ENCODE measurements at regions not wholly inside any gene's neighbourhood (a gene's known extent, or its start where the extent isn't known, plus 50 kb on each side); places are given as distances from the start of the nearest gene placed in this dataset.

DNA sequence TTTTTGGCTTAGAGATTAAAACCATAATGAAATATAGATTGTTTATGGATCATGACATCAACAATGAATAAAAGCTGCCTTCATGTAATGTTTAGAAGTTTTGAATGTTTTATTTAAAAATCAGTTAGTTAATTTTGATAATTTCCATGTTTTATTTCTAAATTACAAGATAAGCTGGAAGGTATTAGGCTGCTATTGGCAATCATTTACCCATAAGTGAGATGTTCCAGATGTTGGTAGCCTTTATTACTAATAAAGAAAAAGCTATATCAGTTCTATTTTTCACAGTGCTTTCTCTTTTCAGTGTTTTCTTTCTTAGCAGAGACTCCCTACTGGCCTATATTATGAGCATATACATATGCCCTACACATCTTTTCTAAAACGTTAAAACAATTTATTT, 347.0 kb downstream of the CSNK1G3 start:
- Histone ChIP-seq H3K4me2 (ENCODE audit: low read length) (no peak overlapping the region), H3K9me3 (ENCODE audit: control insufficient read depth in 1 of 2, insufficient read depth in 1 of 2, low read depth in 1 of 2, low read length in 2 of 2) (no peaks in the 10 kb centered on the region), H3K9me2 (ENCODE audit: insufficient read depth) (no peaks in the 10 kb centered on the region), H2AFZ (ENCODE audit: low read depth, low read length, poor library complexity, severe bottlenecking) (no peak overlapping the region), H3K4me1 (ENCODE audit: control insufficient read depth in 1 of 2, insufficient read depth in 2 of 2, low read length in 2 of 2) (no peaks in the 10 kb centered on the region), H3K27me3 (ENCODE audit: insufficient read depth, low read length) (no peaks in the 10 kb centered on the region), H3K4me3 (replicated peaks in 1 of 2; ENCODE audit: low read depth in 1 of 2, low read length in 2 of 2) (no peak overlapping the region), H3K27ac (ENCODE audit: low read depth, low read length) (no peak overlapping the region), H3K36me3 (ENCODE audit: control insufficient read depth in 1 of 2, insufficient read depth in 2 of 2, low read length in 2 of 2) (no peaks in the 10 kb centered on the region), H3K79me2 (ENCODE audit: insufficient read depth, low read length) (no peaks in the 10 kb centered on the region), H3K9ac (ENCODE audit: low read length) (no peak overlapping the region), H4K20me1 (ENCODE audit: insufficient read depth) (no peaks in the 10 kb centered on the region)
- DNase-seq (ENCODE audit: low read depth, low spot score), result no peak
- POLR2A ChIA-PET, result no interaction called here
- CTCF ChIA-PET, result no interaction called here
- intact Hi-C loops (cut with micrococcal nuclease), result no loop called here
- RAD21 ChIA-PET (ENCODE audit: low non-redundant PET in 1 of 2, low total read pairs in 2 of 2, uncharacterized antibody in 2 of 2, unreplicated experiment in 2 of 2), result no interaction called here
- TF ChIP-seq, protein P1, sequence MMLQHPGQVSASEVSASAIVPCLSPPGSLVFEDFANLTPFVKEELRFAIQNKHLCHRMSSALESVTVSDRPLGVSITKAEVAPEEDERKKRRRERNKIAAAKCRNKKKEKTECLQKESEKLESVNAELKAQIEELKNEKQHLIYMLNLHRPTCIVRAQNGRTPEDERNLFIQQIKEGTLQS (IDR thresholded peaks at IDR 0.05), result no peak
- TF ChIP-seq SP1 (IDR thresholded peaks at IDR 0.05; ENCODE audit: low read depth), result no peak
- TF ChIP-seq POLR2A (IDR thresholded peaks at IDR 0.05; ENCODE audit: borderline replicate concordance, extremely low read depth, insufficient read depth, insufficient read length), result no peak
- no peak for TF ChIP-seq EZH2 (IDR thresholded peaks at IDR 0.05)
- TF ChIP-seq YY1 (IDR thresholded peaks at IDR 0.05; ENCODE audit: extremely low read depth, insufficient replicate concordance, low read depth, low read length), result no peak
- TF ChIP-seq TCF7L2 (IDR thresholded peaks at IDR 0.05; ENCODE audit: borderline replicate concordance, extremely low read depth, insufficient read depth, insufficient read length), result no peak
- no peak for TF ChIP-seq EGR1 (IDR thresholded peaks at IDR 0.05; ENCODE audit: low read depth)
- no peak for TF ChIP-seq ELF1 (IDR thresholded peaks at IDR 0.05; ENCODE audit: borderline replicate concordance, low read depth)
- no peak for TF ChIP-seq SRF (IDR thresholded peaks at IDR 0.05; ENCODE audit: low read depth)
- no peak for TF ChIP-seq CEBPB (IDR thresholded peaks at IDR 0.05; ENCODE audit: low read depth)
- TF ChIP-seq, protein P2, sequence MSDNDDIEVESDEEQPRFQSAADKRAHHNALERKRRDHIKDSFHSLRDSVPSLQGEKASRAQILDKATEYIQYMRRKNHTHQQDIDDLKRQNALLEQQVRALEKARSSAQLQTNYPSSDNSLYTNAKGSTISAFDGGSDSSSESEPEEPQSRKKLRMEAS (IDR thresholded peaks at IDR 0.05), result no peak
- TF ChIP-seq, protein P3, sequence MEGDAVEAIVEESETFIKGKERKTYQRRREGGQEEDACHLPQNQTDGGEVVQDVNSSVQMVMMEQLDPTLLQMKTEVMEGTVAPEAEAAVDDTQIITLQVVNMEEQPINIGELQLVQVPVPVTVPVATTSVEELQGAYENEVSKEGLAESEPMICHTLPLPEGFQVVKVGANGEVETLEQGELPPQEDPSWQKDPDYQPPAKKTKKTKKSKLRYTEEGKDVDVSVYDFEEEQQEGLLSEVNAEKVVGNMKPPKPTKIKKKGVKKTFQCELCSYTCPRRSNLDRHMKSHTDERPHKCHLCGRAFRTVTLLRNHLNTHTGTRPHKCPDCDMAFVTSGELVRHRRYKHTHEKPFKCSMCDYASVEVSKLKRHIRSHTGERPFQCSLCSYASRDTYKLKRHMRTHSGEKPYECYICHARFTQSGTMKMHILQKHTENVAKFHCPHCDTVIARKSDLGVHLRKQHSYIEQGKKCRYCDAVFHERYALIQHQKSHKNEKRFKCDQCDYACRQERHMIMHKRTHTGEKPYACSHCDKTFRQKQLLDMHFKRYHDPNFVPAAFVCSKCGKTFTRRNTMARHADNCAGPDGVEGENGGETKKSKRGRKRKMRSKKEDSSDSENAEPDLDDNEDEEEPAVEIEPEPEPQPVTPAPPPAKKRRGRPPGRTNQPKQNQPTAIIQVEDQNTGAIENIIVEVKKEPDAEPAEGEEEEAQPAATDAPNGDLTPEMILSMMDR (IDR thresholded peaks at IDR 0.05 in 2 of 3, conservative IDR thresholded peaks at IDR 0.05 in 1 of 3; ENCODE audit: borderline replicate concordance in 1 of 3, insufficient read depth in 1 of 3, low read depth in 2 of 3, low read length in 2 of 3), result no peak
- TF ChIP-seq EZH2phosphoT487 (IDR thresholded peaks at IDR 0.05; ENCODE audit: borderline replicate concordance), result no peak
- no peak for TF ChIP-seq JUND (IDR thresholded peaks at IDR 0.05)
- no peak for TF ChIP-seq ZFX (IDR thresholded peaks at IDR 0.05)
- no peak for TF ChIP-seq CBX3 (IDR thresholded peaks at IDR 0.05; ENCODE audit: low read depth)
- TF ChIP-seq, protein P4, sequence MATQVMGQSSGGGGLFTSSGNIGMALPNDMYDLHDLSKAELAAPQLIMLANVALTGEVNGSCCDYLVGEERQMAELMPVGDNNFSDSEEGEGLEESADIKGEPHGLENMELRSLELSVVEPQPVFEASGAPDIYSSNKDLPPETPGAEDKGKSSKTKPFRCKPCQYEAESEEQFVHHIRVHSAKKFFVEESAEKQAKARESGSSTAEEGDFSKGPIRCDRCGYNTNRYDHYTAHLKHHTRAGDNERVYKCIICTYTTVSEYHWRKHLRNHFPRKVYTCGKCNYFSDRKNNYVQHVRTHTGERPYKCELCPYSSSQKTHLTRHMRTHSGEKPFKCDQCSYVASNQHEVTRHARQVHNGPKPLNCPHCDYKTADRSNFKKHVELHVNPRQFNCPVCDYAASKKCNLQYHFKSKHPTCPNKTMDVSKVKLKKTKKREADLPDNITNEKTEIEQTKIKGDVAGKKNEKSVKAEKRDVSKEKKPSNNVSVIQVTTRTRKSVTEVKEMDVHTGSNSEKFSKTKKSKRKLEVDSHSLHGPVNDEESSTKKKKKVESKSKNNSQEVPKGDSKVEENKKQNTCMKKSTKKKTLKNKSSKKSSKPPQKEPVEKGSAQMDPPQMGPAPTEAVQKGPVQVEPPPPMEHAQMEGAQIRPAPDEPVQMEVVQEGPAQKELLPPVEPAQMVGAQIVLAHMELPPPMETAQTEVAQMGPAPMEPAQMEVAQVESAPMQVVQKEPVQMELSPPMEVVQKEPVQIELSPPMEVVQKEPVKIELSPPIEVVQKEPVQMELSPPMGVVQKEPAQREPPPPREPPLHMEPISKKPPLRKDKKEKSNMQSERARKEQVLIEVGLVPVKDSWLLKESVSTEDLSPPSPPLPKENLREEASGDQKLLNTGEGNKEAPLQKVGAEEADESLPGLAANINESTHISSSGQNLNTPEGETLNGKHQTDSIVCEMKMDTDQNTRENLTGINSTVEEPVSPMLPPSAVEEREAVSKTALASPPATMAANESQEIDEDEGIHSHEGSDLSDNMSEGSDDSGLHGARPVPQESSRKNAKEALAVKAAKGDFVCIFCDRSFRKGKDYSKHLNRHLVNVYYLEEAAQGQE (IDR thresholded peaks at IDR 0.05; ENCODE audit: low read depth), result no peak
- TF ChIP-seq POLR2AphosphoS5 (IDR thresholded peaks at IDR 0.05; ENCODE audit: low read depth, low read length), result no peak
- BruUV-seq (replicated peaks), result no TSS peak
- ATAC-seq, result no peak

All from HCT116 (cell line).